H1 (cell line): ENCODE measurements at regions not wholly inside any gene's neighbourhood (a gene's known extent, or its start where the extent isn't known, plus 50 kb on each side); places are given as distances from the start of the nearest gene placed in this dataset.

Experiments
- CTCF ChIA-PET: fragments of 300-600 bp; sonication (Branson Sonifier 250); formaldehyde crosslinking; loops from one replicate; lab custom pipeline; 2021; ENCODE audit not compliant: partially characterized antibody; lab: Charles Lee
- POLR2A ChIA-PET: fragments of 300-600 bp; sonication (Branson Sonifier 250); formaldehyde crosslinking; loops from one replicate; lab custom pipeline; 2021; ENCODE audit warnings: inconsistent platforms; ENCODE audit not compliant: partially characterized antibody; lab: Charles Lee
- DNase-seq, 2 experiments: peaks; one replicate each; pipeline versions ENCODE4 v3.0.0 to v3.0.0-alpha.2; 2010 to 2022; ENCODE audit warnings: low spot score in 2 of 2, low read depth in 1 of 2, mixed read lengths in 1 of 2
- FAIRE-seq: peaks from 2 replicates; lab custom pipeline; 2011; peaks lifted over from hg19 to GRCh38; lab: Jason Lieb, UNC
- H2AFZ ChIP-seq: 2 replicates; pipeline ENCODE4 v1.8.1; 2012; ENCODE audit warnings: low read length, inconsistent platforms
- H2AK5ac ChIP-seq: 2 replicates; pipeline ENCODE4 v1.6.1; 2013; ENCODE audit warnings: low read depth, low read length
- H2BK120ac ChIP-seq: replicated peaks from 2 replicates; pipeline ENCODE3; 2013; ENCODE audit warnings: low read depth, low read length, inconsistent platforms
- H2BK12ac ChIP-seq: 2 replicates; pipeline ENCODE4 v1.6.1; 2013; ENCODE audit warnings: low read depth, low read length
- H2BK15ac ChIP-seq: 2 replicates; pipeline ENCODE4 v1.6.1; 2013; ENCODE audit warnings: low read length
- H2BK20ac ChIP-seq: 2 replicates; pipeline ENCODE4 v1.6.1; 2013; ENCODE audit warnings: low read length
- H2BK5ac ChIP-seq: 2 replicates; pipeline ENCODE4 v1.6.1; 2013; ENCODE audit warnings: low read depth, low read length
- H3K14ac ChIP-seq: 2 replicates; pipeline ENCODE4 v1.6.1; 2013; ENCODE audit warnings: inconsistent platforms; ENCODE audit not compliant: insufficient read length
- H3K18ac ChIP-seq: 2 replicates; pipeline ENCODE4 v1.6.1; 2013; ENCODE audit warnings: low read length; ENCODE audit errors: extremely low read depth
- H3K23ac ChIP-seq: 2 replicates; pipeline ENCODE4 v1.6.1; 2013; ENCODE audit warnings: inconsistent platforms; ENCODE audit not compliant: insufficient read length
- H3K23me2 ChIP-seq: 2 replicates; pipeline ENCODE4 v1.6.1; 2013; ENCODE audit warnings: low read depth, low read length
- H3K27ac ChIP-seq: 2 replicates; pipeline ENCODE4 v1.6.1; 2011; ENCODE audit warnings: low read depth, low read length, inconsistent platforms
- H3K27me3 ChIP-seq, 4 experiments: replicated peaks in 1 of 4; 1 replicate in 1 of 4; 2 replicates in 3 of 4; pipeline versions ENCODE4 v1.6.1 to v1.8.1; 2011 to 2013; ENCODE audit warnings: low read length in 3 of 4, mild to moderate bottlenecking in 3 of 4, inconsistent platforms in 2 of 4, mixed read lengths in 2 of 4, moderate library complexity in 1 of 4; ENCODE audit not compliant: control insufficient read depth in 3 of 4, insufficient read depth in 3 of 4; ENCODE audit errors: extremely low read depth in 1 of 4
- H3K36me3 ChIP-seq, 4 experiments: 2 replicates each; pipeline versions ENCODE4 v1.6.1 to v1.8.1; 2011 to 2013; ENCODE audit warnings: mild to moderate bottlenecking in 4 of 4, low read length in 3 of 4, moderate library complexity in 2 of 4, control low read depth in 1 of 4, inconsistent platforms in 1 of 4; ENCODE audit not compliant: insufficient read depth in 4 of 4, control insufficient read depth in 2 of 4
- H3K4ac ChIP-seq: replicated peaks from 2 replicates; pipeline ENCODE3; 2013; ENCODE audit warnings: low read length, low read depth, mixed read lengths, inconsistent platforms; ENCODE audit not compliant: insufficient read length
- H3K4me1 ChIP-seq, 4 experiments: replicated peaks in 1 of 4; 1 replicate in 1 of 4; 2 replicates in 3 of 4; pipeline versions ENCODE4 v1.6.1 to v1.8.1; 2011 to 2013; ENCODE audit warnings: low read length in 3 of 4, inconsistent platforms in 2 of 4, mixed read lengths in 1 of 4; ENCODE audit not compliant: insufficient read depth in 4 of 4, control insufficient read depth in 3 of 4
- H3K4me2 ChIP-seq, 2 experiments: 2 replicates each; pipeline versions ENCODE4 v1.6.1 to v1.8.1; 2011 to 2013; ENCODE audit warnings: low read depth in 2 of 2, low read length in 2 of 2, control low read depth in 1 of 2, inconsistent platforms in 1 of 2, mild to moderate bottlenecking in 1 of 2; ENCODE audit not compliant: insufficient read depth in 1 of 2
- H3K4me3 ChIP-seq, 4 experiments: fragments of 200-600, 300-600 bp in 1 of 4; sonication (generic), shearing (Covaris generic), sonication (Bioruptor Twin) in 1 of 4; 2 replicates each; pipeline versions ENCODE4 v1.5.1 to v1.8.1; 2011 to 2016; ENCODE audit warnings: low read length in 4 of 4, low read depth in 3 of 4, control low read depth in 2 of 4, inconsistent platforms in 2 of 4, mild to moderate bottlenecking in 2 of 4, mixed read lengths in 1 of 4, moderate library complexity in 1 of 4; ENCODE audit not compliant: insufficient read depth in 2 of 4; ENCODE audit errors: extremely low read depth in 1 of 4
- H3K56ac ChIP-seq: replicated peaks from 2 replicates; pipeline ENCODE3; 2013; ENCODE audit warnings: low read depth, mild to moderate bottlenecking, mixed read lengths, low read length, inconsistent platforms; ENCODE audit not compliant: insufficient read length
- H3K79me1 ChIP-seq: 2 replicates; pipeline ENCODE4 v1.6.1; 2013; ENCODE audit warnings: low read depth, low read length, control low read depth
- H3K79me2 ChIP-seq, 2 experiments: 2 replicates each; pipeline versions ENCODE4 v1.6.1 to v1.8.1; 2012 to 2013; ENCODE audit warnings: low read length in 2 of 2, mild to moderate bottlenecking in 2 of 2, inconsistent platforms in 1 of 2; ENCODE audit not compliant: insufficient read depth in 2 of 2, control insufficient read depth in 1 of 2
- H3K9ac ChIP-seq, 4 experiments: replicated peaks in 1 of 4; 1 replicate in 1 of 4; 2 replicates in 3 of 4; pipeline versions ENCODE4 v1.6.1 to v1.8.1; 2011 to 2013; ENCODE audit warnings: low read depth in 3 of 4, low read length in 3 of 4, control low read depth in 2 of 4, mild to moderate bottlenecking in 2 of 4, moderate library complexity in 2 of 4, inconsistent platforms in 1 of 4; ENCODE audit errors: extremely low read depth in 1 of 4
- H3K9me3 ChIP-seq, 2 experiments: 2 replicates each; pipeline versions ENCODE4 v1.6.1 to v1.8.1; 2012 to 2013; ENCODE audit warnings: mild to moderate bottlenecking in 2 of 2, moderate library complexity in 2 of 2, control low read depth in 1 of 2, inconsistent platforms in 1 of 2, low read depth in 1 of 2, low read length in 1 of 2, mixed read lengths in 1 of 2; ENCODE audit not compliant: insufficient read depth in 2 of 2
- H4K20me1 ChIP-seq, 2 experiments: replicated peaks in 1 of 2; 2 replicates each; pipeline versions ENCODE3 to v1.8.1; 2011 to 2013; ENCODE audit warnings: inconsistent platforms in 2 of 2, low read length in 2 of 2, mild to moderate bottlenecking in 1 of 2; ENCODE audit not compliant: insufficient read depth in 2 of 2, control insufficient read depth in 1 of 2
- H4K5ac ChIP-seq: 2 replicates; pipeline ENCODE4 v1.6.1; 2013; ENCODE audit warnings: low read length, low read depth, mixed read lengths, inconsistent platforms; ENCODE audit not compliant: insufficient read length
- H4K8ac ChIP-seq: 2 replicates; pipeline ENCODE4 v1.8.0; 2013; ENCODE audit warnings: mild to moderate bottlenecking, moderate library complexity, low read length, inconsistent platforms; ENCODE audit not compliant: insufficient read depth; ENCODE audit errors: extremely low read depth
- H4K91ac ChIP-seq: replicated peaks from 2 replicates; pipeline ENCODE3; 2013; ENCODE audit warnings: low read length, mixed read lengths, inconsistent platforms; ENCODE audit not compliant: insufficient read length
- BRCA1 ChIP-seq: IDR thresholded peaks from 2 replicates; pipeline ENCODE4 v1.6.1; 2012; ENCODE audit warnings: low read depth, low read length, improper control_type of control experiment
- CTBP2 ChIP-seq: IDR thresholded peaks from 2 replicates; pipeline ENCODE4 v1.7.0; 2011; ENCODE audit warnings: borderline replicate concordance, mild to moderate bottlenecking, moderate library complexity, mixed read lengths, low read length; ENCODE audit not compliant: insufficient read depth, insufficient read length
- GTF2F1 ChIP-seq: IDR thresholded peaks from 2 replicates; pipeline ENCODE4 v1.6.1; 2012; ENCODE audit warnings: low read depth, low read length, improper control_type of control experiment, borderline replicate concordance
- PHF8 ChIP-seq: fragments of 200-600 bp; sonication (generic); conservative IDR thresholded peaks from 2 replicates; pipeline ENCODE4 v1.7.1; 2012; ENCODE audit warnings: low read depth, mild to moderate bottlenecking, inconsistent platforms, low read length, moderate library complexity
- RFX5 ChIP-seq: IDR thresholded peaks from 2 replicates; pipeline ENCODE4 v1.6.1; 2011; ENCODE audit warnings: low read depth, low read length, improper control_type of control experiment, borderline replicate concordance
- RNF2 ChIP-seq: fragments of 200-900, 300-1000 bp; sonication (generic); IDR thresholded peaks from 2 replicates; pipeline ENCODE4 v1.7.1; 2016; ENCODE audit warnings: borderline replicate concordance, low read depth, mild to moderate bottlenecking, antibody characterized with exemption, low read length; ENCODE audit not compliant: poor library complexity, severe bottlenecking; ENCODE audit errors: missing control alignments
- SP2 ChIP-seq: IDR thresholded peaks from 2 replicates; pipeline ENCODE4 v1.6.1; 2012; ENCODE audit warnings: mild to moderate bottlenecking, low read length, inconsistent platforms
- SUZ12 ChIP-seq: fragments of 200-600 bp; sonication (generic); IDR thresholded peaks from 2 replicates; pipeline ENCODE4 v1.6.1; 2012; ENCODE audit warnings: mild to moderate bottlenecking, inconsistent platforms, low read length, moderate library complexity, mixed read lengths
- YY1 ChIP-seq: IDR thresholded peaks from 2 replicates; pipeline ENCODE4 v1.6.1; 2011; ENCODE audit warnings: low read depth, mild to moderate bottlenecking, low read length
- WGBS, 2 experiments: shearing (Covaris generic) in 1 of 2; methylation state at CpG; one replicate each; pipeline versions ENCODE4 v1.1.6 to v1.1.7; 2013 to 2015; ENCODE audit warnings: low lambda C conversion rate in 2 of 2, mixed read lengths in 2 of 2, inconsistent platforms in 1 of 2, low coverage in 1 of 2, missing lambda C conversion rate in 1 of 2; ENCODE audit not compliant: insufficient replicate concordance in 2 of 2, insufficient coverage in 1 of 2, insufficient read length in 1 of 2; ENCODE audit errors: extremely low coverage in 1 of 2, missing lambda C conversion rate in 1 of 2; 5-methylcytosine and 5-hydroxymethylcytosine counted together

DNA sequence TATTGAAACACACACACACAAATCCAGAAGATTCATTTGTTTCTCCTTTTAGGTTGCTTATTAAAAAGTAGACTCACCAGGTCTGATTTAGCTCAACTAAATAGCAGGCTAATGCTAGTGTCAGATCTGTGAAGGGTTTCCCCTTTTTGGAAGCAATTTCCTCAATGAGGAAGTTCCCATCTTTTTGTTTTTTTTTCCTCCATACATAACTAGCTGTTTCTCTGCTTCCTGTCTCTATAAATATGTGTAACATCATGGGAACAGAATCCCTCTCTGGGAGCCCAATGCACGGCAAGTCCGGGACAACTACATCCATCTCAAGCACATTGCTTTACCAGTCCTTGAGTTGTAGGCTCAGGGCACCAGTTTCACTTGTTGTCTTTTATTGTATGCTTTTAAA is 1421.1 kb downstream of the PLA2G4A start:
- H3K14ac ChIP-seq: no peak overlapping the region
- H3K79me2 ChIP-seq: no peaks in the 10 kb centered on the region
- H3K27me3 ChIP-seq: no peaks in the 10 kb centered on the region
- H3K4me1 ChIP-seq: no peaks in the 10 kb centered on the region
- no peak overlapping the region for H2AK5ac ChIP-seq
- no peak overlapping the region for H4K8ac ChIP-seq
- no peaks in the 10 kb centered on the region for H3K23me2 ChIP-seq
- TF ChIP-seq GTF2F1: no peak
- no peak for TF ChIP-seq CTBP2
- no peak for TF ChIP-seq YY1
- TF ChIP-seq PHF8: no peak
- no peak for TF ChIP-seq BRCA1
- no peak for TF ChIP-seq SP2
- TF ChIP-seq RNF2: no peak
- no peak for TF ChIP-seq RFX5
- TF ChIP-seq SUZ12: no peak
- no peaks in the 10 kb centered on the region for H4K20me1 ChIP-seq
- H3K9ac ChIP-seq: no peak overlapping the region
- no peak overlapping the region for H3K4ac ChIP-seq
- CTCF ChIA-PET: no interaction called here
- no peak overlapping the region for H2BK12ac ChIP-seq
- H3K79me1 ChIP-seq: no peaks in the 10 kb centered on the region
- H2AFZ ChIP-seq: 0 out of 2 replicates have a peak overlapping the region, but pooled peaks have one; percentile 18
- H3K56ac ChIP-seq: no peak overlapping the region
- FAIRE-seq (no peak), DNase-seq (no peak)
- H3K27ac ChIP-seq: no peak overlapping the region
- no peak overlapping the region for H2BK15ac ChIP-seq
- no peak overlapping the region for H2BK120ac ChIP-seq
- H2BK20ac ChIP-seq: no peak overlapping the region
- POLR2A ChIA-PET: no interaction called here
- 96% methylated on average over 2 of the region's 2 CpGs; no CpG with 5 or more reads in 1 of the 2 experiments for WGBS, 2 experiments
- H4K91ac ChIP-seq: no peak overlapping the region
- no peaks in the 10 kb centered on the region for H3K9me3 ChIP-seq
- H3K4me3 ChIP-seq: no peak overlapping the region
- H3K23ac ChIP-seq: no peak overlapping the region
- H4K5ac ChIP-seq: no peak overlapping the region
- no peak overlapping the region for H3K4me2 ChIP-seq
- H3K18ac ChIP-seq: no peak overlapping the region
- H2BK5ac ChIP-seq: no peak overlapping the region
- no peaks in the 10 kb centered on the region for H3K36me3 ChIP-seq
